ENCODE measurements at regions not wholly inside any gene's neighbourhood (a gene's known extent, or its start where the extent isn't known, plus 50 kb on each side); places are given as distances from the start of the nearest gene placed in this dataset.

- TF ChIP-seq REST (IDR thresholded peaks at IDR 0.05; ENCODE audit: insufficient replicate concordance, low read depth) (no peak), POLR2AphosphoS5 (IDR thresholded peaks at IDR 0.05; ENCODE audit: low read depth) (no peak), CTCF (IDR thresholded peaks at IDR 0.05; ENCODE audit: insufficient read depth, low read length) (no peak), SPI1 (IDR thresholded peaks at IDR 0.05; ENCODE audit: borderline replicate concordance, low read depth) (no peak), GABPA (IDR thresholded peaks at IDR 0.05; ENCODE audit: low read depth) (no peak)
Measured at GRCh38 chr14:30240018-30240417, 312.4 kb upstream of the PRKD1 start.

Measured in HL-60 (cell line).